IMR-90 (cell line): ENCODE measurements at regions not wholly inside any gene's neighbourhood (a gene's known extent, or its start where the extent isn't known, plus 50 kb on each side); places are given as distances from the start of the nearest gene placed in this dataset.

Experiments used
- ATAC-seq: fragments of 200-7000 bp; cut with Tn5 transposase; 2 replicates; pipeline ENCODE4 v1.9.1; 2020; ENCODE audit warnings: low read depth, mild to moderate bottlenecking, moderate library complexity
- BruUV-seq: library from RNA; stranded (reverse); fragments of 400-500 nt; replicated peaks from 2 replicates; lab custom pipeline; 2021; lab: Mats Ljungman, UMichigan
- CTCF ChIA-PET: fragments of 300-600 bp; formaldehyde crosslinking; extraction: SDS; loops from one replicate; lab custom pipeline; 2021; ENCODE audit warnings: antibody characterized with exemption; lab: Yijun Ruan, JAX
- POLR2A ChIA-PET: fragments of 300-600 bp; sonication (Branson Sonifier 250); formaldehyde crosslinking; loops from one replicate; lab custom pipeline; 2022; ENCODE audit warnings: antibody characterized with exemption; ENCODE audit not compliant: unreplicated experiment; lab: Charles Lee
- DNase-seq: peaks from one replicate; pipeline ENCODE4 v3.0.0; 2013
- H2AFZ ChIP-seq: replicated peaks from 2 replicates; pipeline ENCODE3; 2013; ENCODE audit warnings: low read length, mild to moderate bottlenecking; ENCODE audit not compliant: poor library complexity
- H2AK5ac ChIP-seq: 2 replicates; pipeline ENCODE4 v1.6.1; 2013; ENCODE audit warnings: low read depth, low read length, inconsistent platforms
- H2AK9ac ChIP-seq: replicated peaks from 2 replicates; pipeline ENCODE3; 2013; ENCODE audit warnings: mild to moderate bottlenecking, low read depth, low read length, moderate library complexity; ENCODE audit not compliant: poor library complexity
- H2BK120ac ChIP-seq: 2 replicates; pipeline ENCODE4 v1.6.1; 2013; ENCODE audit warnings: low read depth, low read length, inconsistent platforms
- H2BK15ac ChIP-seq: 3 replicates; pipeline ENCODE4 v1.6.1; 2013; ENCODE audit warnings: low read depth, low read length, inconsistent platforms
- H2BK20ac ChIP-seq: 2 replicates; pipeline ENCODE4 v1.6.1; 2013; ENCODE audit warnings: low read depth, mild to moderate bottlenecking, inconsistent platforms, low read length, moderate library complexity
- H2BK5ac ChIP-seq: 2 replicates; pipeline ENCODE4 v1.6.1; 2013; ENCODE audit warnings: mild to moderate bottlenecking, low read depth, low read length, inconsistent platforms; ENCODE audit not compliant: poor library complexity, severe bottlenecking
- H3K14ac ChIP-seq: replicated peaks from 2 replicates; pipeline ENCODE4 v1.6.1; 2013; ENCODE audit warnings: low read depth, low read length, inconsistent platforms
- H3K18ac ChIP-seq: 2 replicates; pipeline ENCODE4 v1.6.1; 2013; ENCODE audit warnings: low read depth, low read length, control low read depth
- H3K23ac ChIP-seq: 2 replicates; pipeline ENCODE4 v1.6.1; 2013; ENCODE audit warnings: low read depth, low read length, inconsistent platforms
- H3K27ac ChIP-seq: 2 replicates; pipeline ENCODE4 v1.5.1; 2013; ENCODE audit warnings: mild to moderate bottlenecking, control low read depth, low read length; ENCODE audit not compliant: insufficient read depth
- H3K27me3 ChIP-seq: 2 replicates; pipeline ENCODE4 v1.6.1; 2013; ENCODE audit warnings: low read length; ENCODE audit not compliant: control insufficient read depth, insufficient read depth
- H3K36me3 ChIP-seq: 2 replicates; pipeline ENCODE4 v1.6.1; 2013; ENCODE audit warnings: low read length, mixed read lengths; ENCODE audit not compliant: control insufficient read depth, insufficient read depth
- H3K4ac ChIP-seq: 2 replicates; pipeline ENCODE4 v1.6.1; 2013; ENCODE audit warnings: low read depth, low read length, inconsistent platforms
- H3K4me1 ChIP-seq: 2 replicates; pipeline ENCODE4 v1.6.1; 2013; ENCODE audit warnings: low read length, mixed read lengths; ENCODE audit not compliant: control insufficient read depth, insufficient read depth
- H3K4me2 ChIP-seq: 2 replicates; pipeline ENCODE4 v1.6.1; 2013; ENCODE audit warnings: low read depth, mild to moderate bottlenecking, control low read depth, low read length, moderate library complexity
- H3K4me3 ChIP-seq: 2 replicates; pipeline ENCODE4 v1.5.1; 2013; ENCODE audit warnings: low read depth, mild to moderate bottlenecking, control low read depth, low read length, moderate library complexity; ENCODE audit not compliant: insufficient read depth
- H3K56ac ChIP-seq: 2 replicates; pipeline ENCODE4 v1.6.1; 2013; ENCODE audit warnings: low read length, inconsistent platforms; ENCODE audit not compliant: insufficient read depth; ENCODE audit errors: extremely low read depth
- H3K79me1 ChIP-seq, 2 experiments: 2 replicates each; pipeline ENCODE4 v1.6.1; 2013; ENCODE audit warnings: low read length in 2 of 2, inconsistent platforms in 1 of 2, low read depth in 1 of 2
- H3K9ac ChIP-seq: 2 replicates; pipeline ENCODE4 v1.6.1; 2013; ENCODE audit warnings: low read depth, low read length, control low read depth
- H3K9me1 ChIP-seq: 2 replicates; pipeline ENCODE4 v1.6.1; 2013; ENCODE audit warnings: low read length, inconsistent platforms; ENCODE audit not compliant: insufficient read depth
- H3K9me3 ChIP-seq: 2 replicates; pipeline ENCODE4 v1.6.1; 2013; ENCODE audit warnings: low read length; ENCODE audit not compliant: control insufficient read depth, insufficient read depth
- H4K20me1 ChIP-seq: 2 replicates; pipeline ENCODE4 v1.6.1; 2013; ENCODE audit warnings: low read length, inconsistent platforms; ENCODE audit not compliant: insufficient read depth
- H4K5ac ChIP-seq: 2 replicates; pipeline ENCODE4 v1.6.1; 2013; ENCODE audit warnings: mild to moderate bottlenecking, low read depth, low read length, control low read depth
- H4K8ac ChIP-seq, 2 experiments: 2 replicates each; pipeline ENCODE4 v1.6.1; 2013; ENCODE audit warnings: low read depth in 2 of 2, low read length in 2 of 2, control low read depth in 1 of 2, inconsistent platforms in 1 of 2
- H4K91ac ChIP-seq: 2 replicates; pipeline ENCODE4 v1.6.1; 2013; ENCODE audit warnings: low read depth, low read length, inconsistent platforms; ENCODE audit not compliant: insufficient read depth
- MXI1 ChIP-seq: IDR thresholded peaks from 2 replicates; pipeline ENCODE4 v1.6.1; 2012; ENCODE audit warnings: low read depth, mild to moderate bottlenecking, low read length, moderate library complexity, borderline replicate concordance
- POLR2A ChIP-seq: IDR thresholded peaks from 2 replicates; pipeline ENCODE4 v1.6.1; 2012; ENCODE audit warnings: mild to moderate bottlenecking, low read depth, low read length
- RAD21 ChIP-seq: IDR thresholded peaks from 2 replicates; pipeline ENCODE4 v1.6.1; 2012; ENCODE audit warnings: low read length, improper control_type of control experiment
- WGBS, 2 experiments: methylation state at CpG; one replicate each; pipeline versions ENCODE4 v1.1.5 to v1.1.7; 2013; ENCODE audit warnings: missing lambda C conversion rate in 2 of 2; ENCODE audit not compliant: insufficient read length in 1 of 2; ENCODE audit errors: extremely low coverage in 2 of 2; 5-methylcytosine and 5-hydroxymethylcytosine counted together
- dilution Hi-C: fragments of 300-500 bp; cut with HindIII; formaldehyde crosslinking; loops from one replicate; pipeline ENCODE4 v1.14.3; 2018; ENCODE audit warnings: low sequenced_read_pairs; ENCODE audit not compliant: unreplicated experiment
- in situ Hi-C: fragments of 300-500 bp; cut with MboI; formaldehyde crosslinking; loops from 3 replicates; pipeline ENCODE4 v1.14.3; 2019; ENCODE audit warnings: low sequenced_read_pairs, inconsistent platforms, mixed read lengths
- intact Hi-C: fragments of 100-400 bp; cut with micrococcal nuclease; formaldehyde crosslinking; loops from 2 replicates; pipeline ENCODE4 v1.10.0; 2022

DNA sequence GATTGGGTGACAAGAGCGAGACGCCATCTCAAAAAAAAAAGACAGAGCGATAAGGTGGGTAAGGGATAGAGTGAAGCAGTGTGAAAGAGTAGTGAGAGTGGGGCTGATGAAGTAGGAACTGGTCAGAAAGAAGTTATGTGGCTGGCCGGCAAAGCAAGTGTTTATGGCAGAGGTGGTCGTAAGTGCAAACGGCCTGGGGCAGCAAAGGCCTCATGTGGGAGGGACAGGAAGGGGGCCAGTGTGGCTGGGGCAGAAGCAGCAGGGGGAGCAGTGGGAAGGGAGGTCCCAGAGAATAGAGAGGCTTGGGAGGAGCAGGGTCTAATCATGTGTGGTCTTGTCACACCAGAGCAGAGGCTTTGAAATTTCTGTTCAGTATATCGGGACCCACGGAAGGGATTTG is 186.2 kb downstream of the HS3ST3B1 start:
- intact Hi-C loops, result no loop called here
- Histone ChIP-seq H4K20me1 (no peaks in the 10 kb centered on the region), H3K27ac (no peak overlapping the region), H3K4ac (no peak overlapping the region), H2BK15ac (no peak overlapping the region), H2AK9ac (no peak overlapping the region), H2AK5ac (no peak overlapping the region), H3K4me1 (no peaks in the 10 kb centered on the region), H2BK5ac (no peak overlapping the region), H3K9me3 (no peaks in the 10 kb centered on the region), H4K8ac (no peak overlapping the region), H3K23ac (no peak overlapping the region), H2AFZ (no peak overlapping the region), H3K9ac (no peak overlapping the region), H3K27me3 (no peaks in the 10 kb centered on the region), H3K4me3 (no peak overlapping the region), H3K18ac (no peak overlapping the region), H4K5ac (no peak overlapping the region), H3K36me3 (no peaks in the 10 kb centered on the region), H3K14ac (no peak overlapping the region), H3K56ac (no peak overlapping the region), H3K9me1 (no peaks in the 10 kb centered on the region), H3K79me1 (no peaks in the 10 kb centered on the region), H2BK120ac (no peak overlapping the region), H3K4me2 (no peak overlapping the region), H2BK20ac (no peak overlapping the region), H4K91ac (no peak overlapping the region)
- 82% methylated on average over 5 of the region's 8 CpGs; no CpG with 5 or more reads in 1 of the 2 experiments for WGBS, 2 experiments
- CTCF ChIA-PET, result no interaction called here
- in situ Hi-C loops, result no loop called here
- no peak for ATAC-seq
- DNase-seq, result no peak
- POLR2A ChIA-PET, result no interaction called here
- dilution Hi-C loops, result no loop called here
- no TSS peak for BruUV-seq
- TF ChIP-seq POLR2A (no peak), MXI1 (no peak), RAD21 (no peak)
